ENCODE measurements at regions not wholly inside any gene's neighbourhood (a gene's known extent, or its start where the extent isn't known, plus 50 kb on each side); places are given as distances from the start of the nearest gene placed in this dataset.

DNA sequence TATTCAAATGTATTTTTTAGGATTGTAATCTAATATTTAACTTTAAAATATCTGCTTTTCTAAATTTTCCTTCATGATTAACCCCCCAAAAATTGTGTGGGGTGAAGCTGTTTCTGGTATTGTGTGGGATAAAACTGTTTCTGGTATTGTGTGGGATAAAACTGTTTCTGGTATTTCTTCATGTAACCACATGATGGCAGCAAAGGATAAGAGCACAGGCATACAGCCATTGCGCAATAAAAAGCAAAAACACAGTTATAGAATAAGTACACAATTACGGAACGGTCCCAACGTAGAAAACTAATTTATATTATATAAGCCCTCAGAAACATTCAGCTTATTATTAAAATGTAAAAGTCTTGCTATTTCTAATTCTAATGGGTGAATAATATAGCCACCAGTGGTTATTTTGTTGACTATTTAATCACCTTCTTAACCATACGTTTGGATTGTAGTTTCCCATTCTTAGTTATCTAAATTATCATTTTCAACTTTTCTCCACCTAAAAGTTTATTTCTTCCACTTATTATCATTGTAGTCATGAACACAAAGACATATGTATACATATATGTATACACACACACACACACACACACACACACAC is 333.9 kb upstream of the FSTL5 start:
- TF ChIP-seq, protein P1, sequence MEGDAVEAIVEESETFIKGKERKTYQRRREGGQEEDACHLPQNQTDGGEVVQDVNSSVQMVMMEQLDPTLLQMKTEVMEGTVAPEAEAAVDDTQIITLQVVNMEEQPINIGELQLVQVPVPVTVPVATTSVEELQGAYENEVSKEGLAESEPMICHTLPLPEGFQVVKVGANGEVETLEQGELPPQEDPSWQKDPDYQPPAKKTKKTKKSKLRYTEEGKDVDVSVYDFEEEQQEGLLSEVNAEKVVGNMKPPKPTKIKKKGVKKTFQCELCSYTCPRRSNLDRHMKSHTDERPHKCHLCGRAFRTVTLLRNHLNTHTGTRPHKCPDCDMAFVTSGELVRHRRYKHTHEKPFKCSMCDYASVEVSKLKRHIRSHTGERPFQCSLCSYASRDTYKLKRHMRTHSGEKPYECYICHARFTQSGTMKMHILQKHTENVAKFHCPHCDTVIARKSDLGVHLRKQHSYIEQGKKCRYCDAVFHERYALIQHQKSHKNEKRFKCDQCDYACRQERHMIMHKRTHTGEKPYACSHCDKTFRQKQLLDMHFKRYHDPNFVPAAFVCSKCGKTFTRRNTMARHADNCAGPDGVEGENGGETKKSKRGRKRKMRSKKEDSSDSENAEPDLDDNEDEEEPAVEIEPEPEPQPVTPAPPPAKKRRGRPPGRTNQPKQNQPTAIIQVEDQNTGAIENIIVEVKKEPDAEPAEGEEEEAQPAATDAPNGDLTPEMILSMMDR (IDR thresholded peaks at IDR 0.05) = peak; percentile 59 to 87 (median 80)
- TF ChIP-seq POLR2AphosphoS5 (IDR thresholded peaks at IDR 0.05) (no peak), EP300 (IDR thresholded peaks at IDR 0.05) (no peak)
